ENCODE measurements at regions not wholly inside any gene's neighbourhood (a gene's known extent, or its start where the extent isn't known, plus 50 kb on each side); places are given as distances from the start of the nearest gene placed in this dataset.

DNA sequence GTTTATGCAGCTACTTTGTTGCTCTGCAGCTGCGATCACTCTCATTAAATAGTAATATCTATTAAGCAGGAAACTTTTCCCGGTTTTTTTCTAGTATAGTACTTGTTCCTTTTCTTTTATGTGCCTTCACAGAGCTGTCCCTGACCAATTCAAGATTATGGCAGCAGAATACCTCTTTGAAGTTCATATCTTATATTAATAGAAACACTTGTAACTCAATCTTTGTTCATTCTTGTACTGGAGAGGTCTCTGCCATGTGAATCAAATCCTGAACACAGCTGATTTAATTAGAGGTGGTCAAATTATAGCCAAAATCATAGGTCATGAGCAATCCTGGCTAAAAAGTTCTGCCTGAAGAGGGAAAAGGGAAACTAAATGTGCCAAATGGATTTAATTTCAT, 399.0 kb upstream of the ARHGEF26 start:
- TF ChIP-seq, protein P1, sequence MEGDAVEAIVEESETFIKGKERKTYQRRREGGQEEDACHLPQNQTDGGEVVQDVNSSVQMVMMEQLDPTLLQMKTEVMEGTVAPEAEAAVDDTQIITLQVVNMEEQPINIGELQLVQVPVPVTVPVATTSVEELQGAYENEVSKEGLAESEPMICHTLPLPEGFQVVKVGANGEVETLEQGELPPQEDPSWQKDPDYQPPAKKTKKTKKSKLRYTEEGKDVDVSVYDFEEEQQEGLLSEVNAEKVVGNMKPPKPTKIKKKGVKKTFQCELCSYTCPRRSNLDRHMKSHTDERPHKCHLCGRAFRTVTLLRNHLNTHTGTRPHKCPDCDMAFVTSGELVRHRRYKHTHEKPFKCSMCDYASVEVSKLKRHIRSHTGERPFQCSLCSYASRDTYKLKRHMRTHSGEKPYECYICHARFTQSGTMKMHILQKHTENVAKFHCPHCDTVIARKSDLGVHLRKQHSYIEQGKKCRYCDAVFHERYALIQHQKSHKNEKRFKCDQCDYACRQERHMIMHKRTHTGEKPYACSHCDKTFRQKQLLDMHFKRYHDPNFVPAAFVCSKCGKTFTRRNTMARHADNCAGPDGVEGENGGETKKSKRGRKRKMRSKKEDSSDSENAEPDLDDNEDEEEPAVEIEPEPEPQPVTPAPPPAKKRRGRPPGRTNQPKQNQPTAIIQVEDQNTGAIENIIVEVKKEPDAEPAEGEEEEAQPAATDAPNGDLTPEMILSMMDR (IDR thresholded peaks at IDR 0.05): no peak

DNA sequence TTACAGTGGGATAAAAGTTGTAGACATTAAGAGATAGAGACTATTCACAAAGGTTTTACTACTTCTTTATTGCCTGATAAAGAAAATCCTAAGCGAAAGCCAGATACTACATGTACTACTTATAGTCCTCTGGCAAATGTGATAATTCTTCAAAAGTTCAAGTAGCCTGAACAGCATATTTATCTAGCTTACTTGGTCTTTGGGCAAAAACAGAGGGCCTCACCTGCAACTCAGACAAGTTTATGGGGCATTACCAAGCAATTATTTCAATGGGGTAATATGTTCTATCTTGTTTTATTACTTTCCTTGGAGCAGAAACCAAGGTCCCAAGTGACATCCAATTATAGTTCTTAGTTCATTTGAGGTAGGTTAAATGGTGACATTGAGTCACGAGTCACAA, 390.1 kb upstream of the ARHGEF26 start:
- TF ChIP-seq, protein P1 (IDR thresholded peaks at IDR 0.05): no peak

GRCh38 chr3:153734777-153735551, 386.2 kb upstream of the ARHGEF26 start:
- TF ChIP-seq, protein P1 (IDR thresholded peaks at IDR 0.05): no peak

DNA sequence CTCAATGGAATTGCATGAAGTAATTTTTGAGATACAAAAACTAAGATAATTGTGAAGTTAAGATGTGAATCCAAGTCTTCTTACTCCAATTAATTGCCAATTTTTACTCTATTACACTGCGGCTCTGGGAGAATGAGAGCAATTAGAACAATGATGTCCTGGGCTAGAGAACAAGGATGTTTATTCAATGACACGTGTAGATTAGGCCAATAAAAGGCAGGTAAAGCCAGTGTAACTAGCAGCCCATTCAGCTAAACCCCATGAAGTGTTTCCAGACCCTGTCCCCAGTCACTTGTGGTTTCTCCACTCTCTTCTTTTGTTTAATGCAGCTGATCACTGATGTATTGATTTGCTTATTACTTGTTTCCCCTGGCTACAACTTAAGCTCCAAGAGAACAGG, 381.1 kb upstream of the ARHGEF26 start:
- TF ChIP-seq, protein P1 (IDR thresholded peaks at IDR 0.05): no peak

DNA sequence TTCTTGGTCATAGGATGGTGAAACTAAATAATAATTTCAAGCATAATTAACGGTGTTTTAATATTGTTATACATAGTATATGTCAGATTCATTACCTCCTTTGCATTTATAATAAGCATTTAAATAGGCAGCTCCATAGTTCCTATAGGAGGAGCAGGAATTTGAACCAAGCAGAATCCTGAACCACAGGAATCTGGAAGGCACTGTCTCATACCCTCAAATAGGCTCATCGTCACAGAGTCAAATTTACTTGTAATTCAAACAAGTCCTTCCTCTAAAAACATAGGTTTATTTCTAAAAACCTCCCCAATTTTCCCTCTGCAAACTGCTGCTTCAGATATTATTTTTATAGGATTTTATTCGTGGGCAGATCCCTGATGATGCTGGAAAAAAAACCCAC, 376.3 kb upstream of the ARHGEF26 start:
- TF ChIP-seq, protein P1 (IDR thresholded peaks at IDR 0.05): no peak

GRCh38 chr3:153746211-153746610, 375.0 kb upstream of the ARHGEF26 start:
- TF ChIP-seq, protein P1 (IDR thresholded peaks at IDR 0.05): no peak

GRCh38 chr3:153749070-153749610, 372.1 kb upstream of the ARHGEF26 start:
- TF ChIP-seq, protein P1 (IDR thresholded peaks at IDR 0.05): no peak

All from LNCAP (cell line).